Thymus (tissue), 11 donors: ENCODE measurements at regions not wholly inside any gene's neighbourhood (a gene's known extent, or its start where the extent isn't known, plus 50 kb on each side); places are given as distances from the start of the nearest gene placed in this dataset.

Source experiments
- DNase-seq, 9 donors: peaks; one replicate each; pipeline ENCODE4 v3.0.0-alpha.2; 2013; ENCODE audit warnings: low spot score in 9 of 9, low read depth in 6 of 9, missing footprints in 1 of 9
- H3K27ac ChIP-seq, 2 donors: one replicate each; pipeline ENCODE4 v1.5.1; 2013; ENCODE audit warnings: control low read depth in 1 of 2, low read depth in 1 of 2, low read length in 1 of 2, mild to moderate bottlenecking in 1 of 2, moderate library complexity in 1 of 2
- H3K27me3 ChIP-seq, 2 donors: one replicate each; pipeline ENCODE4 v1.5.1; 2013; ENCODE audit warnings: low read length in 1 of 2; ENCODE audit not compliant: control insufficient read depth in 2 of 2, insufficient read depth in 1 of 2
- H3K36me3 ChIP-seq, 2 donors: one replicate each; pipeline ENCODE4 v1.5.1; 2013; ENCODE audit warnings: low read length in 1 of 2, mild to moderate bottlenecking in 1 of 2, moderate library complexity in 1 of 2; ENCODE audit not compliant: control insufficient read depth in 2 of 2, insufficient read depth in 2 of 2
- H3K4me1 ChIP-seq, 2 donors: one replicate each; pipeline ENCODE4 v1.5.1; 2013; ENCODE audit warnings: low read length in 2 of 2; ENCODE audit not compliant: control insufficient read depth in 2 of 2, insufficient read depth in 2 of 2
- H3K4me3 ChIP-seq, 2 donors: one replicate each; pipeline ENCODE4 v1.5.1; 2013; ENCODE audit warnings: low read length in 2 of 2, control low read depth in 1 of 2, mild to moderate bottlenecking in 1 of 2
- H3K9me3 ChIP-seq, 2 donors: one replicate each; pipeline ENCODE4 v1.5.1; 2013; ENCODE audit warnings: low read length in 1 of 2, mild to moderate bottlenecking in 1 of 2; ENCODE audit not compliant: control insufficient read depth in 2 of 2, insufficient read depth in 1 of 2
- WGBS: extraction: QIAGEN DNeasy Blood & Tissue Kit; methylation state at CpG from one replicate; pipeline ENCODE4 v1.1.7; 2013; 5-methylcytosine and 5-hydroxymethylcytosine counted together
- donor health status: healthy.

GRCh38 chr18:75683426-75683825 lies 255.9 kb upstream of the SMIM21 start:
- H3K36me3 ChIP-seq = no peaks in the 10 kb centered on the region
- WGBS = 96% methylated on average over 8 of the region's 8 CpGs

GRCh38 chr18:75681538-75682115 lies 254.1 kb upstream of the SMIM21 start:
- H3K9me3 ChIP-seq = no peaks in the 10 kb centered on the region
- DNase-seq = no peak
- no peaks in the 10 kb centered on the region for H3K27me3 ChIP-seq
- no peak overlapping the region for H3K4me3 ChIP-seq
- no peaks in the 10 kb centered on the region for H3K4me1 ChIP-seq
- no peaks in the 10 kb centered on the region for H3K36me3 ChIP-seq
- H3K27ac ChIP-seq = no peak overlapping the region
- WGBS = 91% methylated on average over 7 of the region's 7 CpGs

More at GRCh38 chr18:75683426-75683825, 255.9 kb upstream of the SMIM21 start:
- H3K4me1 ChIP-seq = no peaks in the 10 kb centered on the region
- no peak overlapping the region for H3K4me3 ChIP-seq
- no peaks in the 10 kb centered on the region for H3K9me3 ChIP-seq
- H3K27me3 ChIP-seq = no peaks in the 10 kb centered on the region
- H3K27ac ChIP-seq = no peak overlapping the region
- DNase-seq = no peak

GRCh38 chr18:75679331-75679730 lies 251.8 kb upstream of the SMIM21 start:
- Histone ChIP-seq H3K27me3 (no peaks in the 10 kb centered on the region), H3K27ac (no peak overlapping the region), H3K9me3 (no peaks in the 10 kb centered on the region), H3K4me1 (no peaks in the 10 kb centered on the region), H3K4me3 (no peak overlapping the region), H3K36me3 (no peaks in the 10 kb centered on the region)
- no peak for DNase-seq
- 93% methylated on average over 13 of the region's 13 CpGs for WGBS

GRCh38 chr18:75678627-75679026 lies 251.1 kb upstream of the SMIM21 start:
- Histone ChIP-seq H3K9me3 (no peaks in the 10 kb centered on the region), H3K4me1 (no peaks in the 10 kb centered on the region), H3K27me3 (no peaks in the 10 kb centered on the region), H3K36me3 (no peaks in the 10 kb centered on the region), H3K4me3 (no peak overlapping the region), H3K27ac (no peak overlapping the region)
- no peak for DNase-seq
- 79% methylated on average over 7 of the region's 7 CpGs for WGBS

GRCh38 chr18:75677696-75678455 lies 250.4 kb upstream of the SMIM21 start:
- Histone ChIP-seq H3K9me3 (no peaks in the 10 kb centered on the region), H3K4me1 (no peaks in the 10 kb centered on the region), H3K4me3 (no peak overlapping the region), H3K36me3 (no peaks in the 10 kb centered on the region), H3K27ac (no peak overlapping the region), H3K27me3 (no peaks in the 10 kb centered on the region)
- 91% methylated on average over 2 of the region's 2 CpGs for WGBS
- no peak for DNase-seq

- 96% methylated on average over 1 of the region's 1 CpG for WGBS
- Histone ChIP-seq H3K36me3 (no peaks in the 10 kb centered on the region), H3K27me3 (no peaks in the 10 kb centered on the region), H3K4me1 (no peaks in the 10 kb centered on the region), H3K4me3 (no peak overlapping the region), H3K9me3 (peaks cover 0 to 4% of the 10 kb centered on the region in 2 donors), H3K27ac (no peak overlapping the region)
- no peak for DNase-seq
Observed at GRCh38 chr18:75660932-75661331, 233.4 kb upstream of the SMIM21 start.

GRCh38 chr18:75659535-75660023 lies 232.1 kb upstream of the SMIM21 start:
- H3K4me1 ChIP-seq = no peaks in the 10 kb centered on the region
- no peaks in the 10 kb centered on the region for H3K27me3 ChIP-seq
- H3K27ac ChIP-seq = no peak overlapping the region
- peaks cover 0 to 4% of the 10 kb centered on the region in 2 donors for H3K9me3 ChIP-seq
- H3K36me3 ChIP-seq = no peaks in the 10 kb centered on the region
- no peak for DNase-seq
- H3K4me3 ChIP-seq = no peak overlapping the region

GRCh38 chr18:75658330-75658729 lies 230.8 kb upstream of the SMIM21 start:
- Histone ChIP-seq H3K4me1 (no peaks in the 10 kb centered on the region), H3K36me3 (no peaks in the 10 kb centered on the region), H3K9me3 (peaks cover 0 to 4% of the 10 kb centered on the region in 2 donors), H3K27me3 (no peaks in the 10 kb centered on the region), H3K4me3 (no peak overlapping the region), H3K27ac (no peak overlapping the region)
- 43% methylated on average over 5 of the region's 5 CpGs for WGBS
- no peak for DNase-seq

GRCh38 chr18:75656563-75657247 lies 229.2 kb upstream of the SMIM21 start:
- Histone ChIP-seq H3K27ac (no peak overlapping the region), H3K9me3 (no peaks in the 10 kb centered on the region), H3K4me3 (no peak overlapping the region), H3K27me3 (no peaks in the 10 kb centered on the region), H3K4me1 (no peaks in the 10 kb centered on the region), H3K36me3 (no peaks in the 10 kb centered on the region)
- DNase-seq = no peak
- 97% methylated on average over 6 of the region's 6 CpGs for WGBS
